Panc1 (cell line): ENCODE measurements at regions not wholly inside any gene's neighbourhood (a gene's known extent, or its start where the extent isn't known, plus 50 kb on each side); places are given as distances from the start of the nearest gene placed in this dataset.

ENCODE experiments used
- ATAC-seq: fragments of 200-7000 bp; cut with Tn5 transposase; 2 replicates; pipeline ENCODE4 v1.9.1; 2020; ENCODE audit warnings: mild to moderate bottlenecking, moderate library complexity
- BruUV-seq: library from RNA; stranded (reverse); fragments of 400-500 nt; replicated peaks from 2 replicates; lab custom pipeline; 2021; lab: Mats Ljungman, UMichigan
- CTCF ChIA-PET: fragments of 300-600 bp; sonication (Branson Sonifier 250); formaldehyde crosslinking; loops from one replicate; lab custom pipeline; 2022; ENCODE audit warnings: antibody characterized with exemption; lab: Charles Lee
- POLR2A ChIA-PET: fragments of 300-600 bp; sonication (Branson Sonifier 250); formaldehyde crosslinking; loops from one replicate; lab custom pipeline; 2022; ENCODE audit warnings: antibody characterized with exemption; lab: Charles Lee
- DNase-seq: peaks from one replicate; pipeline ENCODE4 v3.0.0-alpha.2; 2010; ENCODE audit warnings: low read depth, low spot score
- H3K27ac ChIP-seq: 2 replicates; pipeline ENCODE4 v1.5.1; 2011; ENCODE audit warnings: mild to moderate bottlenecking, low read length, inconsistent platforms
- H3K27me3 ChIP-seq: fragments of 200-500 bp; sonication (Bioruptor generic); 2 replicates; pipeline ENCODE4 v1.6.0; 2014; ENCODE audit warnings: low read length, inconsistent platforms; ENCODE audit not compliant: control insufficient read depth, insufficient read depth
- H3K36me3 ChIP-seq: fragments of 200-500 bp; sonication (Bioruptor generic); 2 replicates; pipeline ENCODE4 v1.5.1; 2014; ENCODE audit warnings: inconsistent platforms, mild to moderate bottlenecking, low read length, moderate library complexity; ENCODE audit not compliant: control insufficient read depth, insufficient read depth
- H3K4me1 ChIP-seq: 2 replicates; pipeline ENCODE4 v1.5.1; 2011; ENCODE audit warnings: inconsistent platforms, mild to moderate bottlenecking, low read length, moderate library complexity; ENCODE audit not compliant: control insufficient read depth, insufficient read depth
- H3K4me3 ChIP-seq, 2 experiments: 2 replicates each; pipeline ENCODE4 v1.5.1; 2011 to 2012; ENCODE audit warnings: low read depth in 2 of 2, low read length in 2 of 2, mild to moderate bottlenecking in 2 of 2, inconsistent platforms in 1 of 2, moderate library complexity in 1 of 2
- H3K9me3 ChIP-seq: fragments of 200-500 bp; sonication (Bioruptor generic); 2 replicates; pipeline ENCODE4 v1.5.1; 2014; ENCODE audit warnings: low read depth, mild to moderate bottlenecking, inconsistent platforms, low read length, moderate library complexity; ENCODE audit not compliant: control insufficient read depth, insufficient read depth
- POLR2AphosphoS5 ChIP-seq: IDR thresholded peaks from 2 replicates; pipeline ENCODE4 v1.6.1; 2012; ENCODE audit warnings: mild to moderate bottlenecking, low read depth, low read length, moderate library complexity
- SIN3A ChIP-seq: IDR thresholded peaks from 2 replicates; pipeline ENCODE4 v1.6.1; 2012; ENCODE audit warnings: low read depth, mild to moderate bottlenecking, low read length, moderate library complexity, borderline replicate concordance; ENCODE audit not compliant: insufficient read depth
- TCF7L2 ChIP-seq: IDR thresholded peaks from 2 replicates; pipeline ENCODE4 v1.6.1; 2011; ENCODE audit warnings: mild to moderate bottlenecking, low read depth, low read length, inconsistent platforms
- in situ Hi-C: cut with HindIII; loops from 2 replicates; pipeline ENCODE4 v1.10.0; 2016; ENCODE audit warnings: low sequenced_read_pairs, low pct_unique_long_range_greater_than_20kb
- intact Hi-C: fragments of 100-400 bp; cut with micrococcal nuclease; formaldehyde crosslinking; loops from one replicate; pipeline ENCODE4 v1.10.0; 2022; ENCODE audit not compliant: unreplicated experiment
- TF ChIP-seq, protein P1 (sequence below), 2 experiments: IDR thresholded peaks; 2 replicates each; pipeline ENCODE4 v1.6.1; 2011 to 2012; ENCODE audit warnings: low read depth in 2 of 2, control low read depth in 1 of 2, low read length in 1 of 2, mild to moderate bottlenecking in 1 of 2, moderate library complexity in 1 of 2; ENCODE audit not compliant: insufficient read depth in 1 of 2
- TF ChIP-seq, protein P2 (sequence below): fragments of 450-650 bp; IDR thresholded peaks from 2 replicates; pipeline ENCODE4 v1.5.1; 2017; ENCODE audit warnings: mild to moderate bottlenecking

DNA sequence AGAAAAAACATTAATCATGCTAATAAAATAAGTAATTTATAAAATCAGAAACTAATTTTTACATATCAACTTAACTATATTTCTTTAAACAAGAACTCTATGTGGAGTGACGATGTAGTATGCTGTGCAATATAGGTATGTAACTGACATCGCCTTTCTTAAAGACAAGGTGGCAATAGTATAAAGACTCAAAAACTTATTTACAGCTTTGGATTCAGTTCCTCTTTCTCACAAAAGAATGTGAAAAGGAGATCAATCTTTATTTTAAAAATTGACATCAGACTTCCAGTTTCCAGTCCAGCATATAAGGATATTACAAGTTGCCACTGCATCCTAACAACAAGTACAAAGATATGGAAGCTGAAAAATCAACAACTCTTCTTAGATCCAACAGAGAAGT, 260.3 kb downstream of the TRIM36 start:
- no peak overlapping the region for H3K4me3 ChIP-seq
- ATAC-seq: no peak
- H3K4me1 ChIP-seq: no peaks in the 10 kb centered on the region
- DNase-seq: no peak
- H3K27ac ChIP-seq: no peak overlapping the region
- no TSS peak for BruUV-seq
- in situ Hi-C loops (no loop called here), intact Hi-C loops (no loop called here)
- no peaks in the 10 kb centered on the region for H3K27me3 ChIP-seq
- TF ChIP-seq SIN3A: no peak
- no peak for TF ChIP-seq POLR2AphosphoS5
- no peak for TF ChIP-seq TCF7L2
- TF ChIP-seq, protein P1, sequence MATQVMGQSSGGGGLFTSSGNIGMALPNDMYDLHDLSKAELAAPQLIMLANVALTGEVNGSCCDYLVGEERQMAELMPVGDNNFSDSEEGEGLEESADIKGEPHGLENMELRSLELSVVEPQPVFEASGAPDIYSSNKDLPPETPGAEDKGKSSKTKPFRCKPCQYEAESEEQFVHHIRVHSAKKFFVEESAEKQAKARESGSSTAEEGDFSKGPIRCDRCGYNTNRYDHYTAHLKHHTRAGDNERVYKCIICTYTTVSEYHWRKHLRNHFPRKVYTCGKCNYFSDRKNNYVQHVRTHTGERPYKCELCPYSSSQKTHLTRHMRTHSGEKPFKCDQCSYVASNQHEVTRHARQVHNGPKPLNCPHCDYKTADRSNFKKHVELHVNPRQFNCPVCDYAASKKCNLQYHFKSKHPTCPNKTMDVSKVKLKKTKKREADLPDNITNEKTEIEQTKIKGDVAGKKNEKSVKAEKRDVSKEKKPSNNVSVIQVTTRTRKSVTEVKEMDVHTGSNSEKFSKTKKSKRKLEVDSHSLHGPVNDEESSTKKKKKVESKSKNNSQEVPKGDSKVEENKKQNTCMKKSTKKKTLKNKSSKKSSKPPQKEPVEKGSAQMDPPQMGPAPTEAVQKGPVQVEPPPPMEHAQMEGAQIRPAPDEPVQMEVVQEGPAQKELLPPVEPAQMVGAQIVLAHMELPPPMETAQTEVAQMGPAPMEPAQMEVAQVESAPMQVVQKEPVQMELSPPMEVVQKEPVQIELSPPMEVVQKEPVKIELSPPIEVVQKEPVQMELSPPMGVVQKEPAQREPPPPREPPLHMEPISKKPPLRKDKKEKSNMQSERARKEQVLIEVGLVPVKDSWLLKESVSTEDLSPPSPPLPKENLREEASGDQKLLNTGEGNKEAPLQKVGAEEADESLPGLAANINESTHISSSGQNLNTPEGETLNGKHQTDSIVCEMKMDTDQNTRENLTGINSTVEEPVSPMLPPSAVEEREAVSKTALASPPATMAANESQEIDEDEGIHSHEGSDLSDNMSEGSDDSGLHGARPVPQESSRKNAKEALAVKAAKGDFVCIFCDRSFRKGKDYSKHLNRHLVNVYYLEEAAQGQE (IDR thresholded peaks at IDR 0.05; ENCODE audit: insufficient read depth in 1 of 2, low read depth in 2 of 2, low read length in 1 of 2): no peak
- TF ChIP-seq, protein P2, sequence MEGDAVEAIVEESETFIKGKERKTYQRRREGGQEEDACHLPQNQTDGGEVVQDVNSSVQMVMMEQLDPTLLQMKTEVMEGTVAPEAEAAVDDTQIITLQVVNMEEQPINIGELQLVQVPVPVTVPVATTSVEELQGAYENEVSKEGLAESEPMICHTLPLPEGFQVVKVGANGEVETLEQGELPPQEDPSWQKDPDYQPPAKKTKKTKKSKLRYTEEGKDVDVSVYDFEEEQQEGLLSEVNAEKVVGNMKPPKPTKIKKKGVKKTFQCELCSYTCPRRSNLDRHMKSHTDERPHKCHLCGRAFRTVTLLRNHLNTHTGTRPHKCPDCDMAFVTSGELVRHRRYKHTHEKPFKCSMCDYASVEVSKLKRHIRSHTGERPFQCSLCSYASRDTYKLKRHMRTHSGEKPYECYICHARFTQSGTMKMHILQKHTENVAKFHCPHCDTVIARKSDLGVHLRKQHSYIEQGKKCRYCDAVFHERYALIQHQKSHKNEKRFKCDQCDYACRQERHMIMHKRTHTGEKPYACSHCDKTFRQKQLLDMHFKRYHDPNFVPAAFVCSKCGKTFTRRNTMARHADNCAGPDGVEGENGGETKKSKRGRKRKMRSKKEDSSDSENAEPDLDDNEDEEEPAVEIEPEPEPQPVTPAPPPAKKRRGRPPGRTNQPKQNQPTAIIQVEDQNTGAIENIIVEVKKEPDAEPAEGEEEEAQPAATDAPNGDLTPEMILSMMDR: no peak
- no peaks in the 10 kb centered on the region for H3K9me3 ChIP-seq
- CTCF ChIA-PET: no interaction called here
- no peaks in the 10 kb centered on the region for H3K36me3 ChIP-seq
- POLR2A ChIA-PET: no interaction called here

DNA sequence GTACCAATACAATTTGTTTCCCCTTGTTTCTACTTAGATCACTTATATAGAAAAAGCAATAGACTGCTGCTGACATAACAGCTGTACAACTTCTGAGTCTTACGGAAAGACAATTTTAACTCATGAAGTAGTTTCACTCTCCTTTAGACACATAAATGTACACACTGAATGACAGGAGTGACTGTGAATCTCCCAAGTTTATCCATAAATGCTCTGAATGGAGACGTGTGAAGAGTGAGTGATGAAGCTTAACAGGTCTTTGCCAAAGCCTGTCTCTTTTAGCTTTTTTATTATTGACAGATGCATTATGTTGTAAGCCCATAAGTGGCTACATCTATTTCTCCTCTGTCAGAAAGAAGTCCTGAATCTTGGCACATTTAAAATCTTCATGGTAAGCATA, 265.9 kb downstream of the TRIM36 start:
- CTCF ChIA-PET: no interaction called here
- DNase-seq (no peak), ATAC-seq (no peak)
- H3K27me3 ChIP-seq: no peaks in the 10 kb centered on the region
- intact Hi-C loops (no loop called here), in situ Hi-C loops (no loop called here)
- no peak overlapping the region for H3K27ac ChIP-seq
- H3K4me3 ChIP-seq: no peak overlapping the region
- no peaks in the 10 kb centered on the region for H3K9me3 ChIP-seq
- H3K4me1 ChIP-seq: no peaks in the 10 kb centered on the region
- no TSS peak for BruUV-seq
- POLR2A ChIA-PET: no interaction called here
- no peak for TF ChIP-seq TCF7L2
- TF ChIP-seq POLR2AphosphoS5: no peak
- TF ChIP-seq, protein P2: no peak
- no peak for TF ChIP-seq SIN3A
- TF ChIP-seq, protein P1 (IDR thresholded peaks at IDR 0.05; ENCODE audit: insufficient read depth in 1 of 2, low read depth in 2 of 2, low read length in 1 of 2): no peak
- H3K36me3 ChIP-seq: no peaks in the 10 kb centered on the region
